Kasumi-1 (cell line): ENCODE measurements at regions not wholly inside any gene's neighbourhood (a gene's known extent, or its start where the extent isn't known, plus 50 kb on each side); places are given as distances from the start of the nearest gene placed in this dataset.

ENCODE experiments used
- DNase-seq, 2 experiments: peaks; one replicate each; lab custom pipeline; 2025; lab: John Stamatoyannopoulos, UW

- DNase-seq: no peak
Observed at GRCh38 chr20:19950042-19950441, 67.1 kb upstream of the NAA20 start.

DNA sequence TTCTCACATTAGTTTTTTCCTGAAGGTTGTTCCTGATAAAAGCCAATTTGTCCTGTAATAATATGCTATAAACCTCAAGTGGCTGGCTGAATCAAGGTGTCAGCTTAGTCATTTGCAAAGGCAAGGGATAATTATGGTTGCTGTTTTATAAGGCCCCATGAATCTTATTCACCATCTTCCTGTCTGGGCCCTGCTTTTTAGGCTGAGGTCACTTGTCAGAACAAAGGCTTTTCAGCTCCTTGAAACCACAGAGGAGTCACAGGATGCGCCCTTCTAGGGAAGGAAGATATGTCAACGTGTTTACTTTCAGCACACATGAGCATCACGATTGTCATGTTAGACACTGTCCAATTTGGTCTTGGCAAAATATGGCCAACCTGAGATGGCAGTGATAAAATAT is 64.8 kb upstream of the NAA20 start:
- no peak for DNase-seq

GRCh38 chr20:19953606-19954005 is 63.6 kb upstream of the NAA20 start:
- DNase-seq: no peak

- DNase-seq: no peak
Observed at GRCh38 chr20:19956976-19957375, 60.2 kb upstream of the NAA20 start.

DNA sequence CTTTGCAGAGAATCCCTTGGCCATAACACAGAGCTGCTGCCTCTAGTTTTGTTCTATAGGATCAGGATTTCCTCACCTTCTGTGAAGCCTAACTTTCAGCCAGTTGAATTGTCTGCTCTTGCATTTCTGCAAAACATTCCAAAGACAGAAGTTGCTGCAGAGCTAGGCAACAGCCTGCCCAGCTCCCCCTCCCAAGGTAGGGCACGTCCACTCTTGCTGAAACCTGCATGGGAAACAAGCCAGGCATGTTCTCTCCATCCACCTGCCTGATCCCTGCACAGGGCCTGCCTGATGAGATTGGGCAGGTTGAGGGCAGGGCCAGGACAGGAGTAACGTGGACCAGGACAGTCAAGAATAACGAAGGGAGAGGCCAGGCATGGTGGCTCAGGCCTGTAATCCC is 58.9 kb upstream of the NAA20 start:
- no peak for DNase-seq

GRCh38 chr20:19958928-19959327 is 58.2 kb upstream of the NAA20 start:
- DNase-seq: no peak

DNA sequence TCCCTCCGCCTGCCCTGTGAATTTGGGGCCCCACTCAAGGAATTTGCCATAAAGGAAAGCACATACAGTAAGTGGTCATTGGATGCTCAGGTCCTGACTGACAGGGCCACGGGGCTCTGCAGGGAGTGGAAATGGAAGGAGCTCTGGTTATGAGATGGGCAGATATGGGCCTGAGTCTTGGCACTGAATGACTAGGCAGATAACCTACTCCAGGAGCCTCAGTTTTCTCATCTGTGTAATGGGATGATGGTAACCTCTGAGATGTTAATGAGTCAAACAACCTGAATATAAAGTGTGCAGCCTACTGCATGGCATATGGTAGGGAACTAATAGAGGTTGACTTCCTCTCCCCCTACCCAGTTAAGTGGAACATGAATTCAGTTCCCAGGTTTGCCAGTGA is 56.4 kb upstream of the NAA20 start:
- no peak for DNase-seq

- DNase-seq: no peak
Observed at GRCh38 chr20:19961293-19961692, 55.9 kb upstream of the NAA20 start.

DNA sequence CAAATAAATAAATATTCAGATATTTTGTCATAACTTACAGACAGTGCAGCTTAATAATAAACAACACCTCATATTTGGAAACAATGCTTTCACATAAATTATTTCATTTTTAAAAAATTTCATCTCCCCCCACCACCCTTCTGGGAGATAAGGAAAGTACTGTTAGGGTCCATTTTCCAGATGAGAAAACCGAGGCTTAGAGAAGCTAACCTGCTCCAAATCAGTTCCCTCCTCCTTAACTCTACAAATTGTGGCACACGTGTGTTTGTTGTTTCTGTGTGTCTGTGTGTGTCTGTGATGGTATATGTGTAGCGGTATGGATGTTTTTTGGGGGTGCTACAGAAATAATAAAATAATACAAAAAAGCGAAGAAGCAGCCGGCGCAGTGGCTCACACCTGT is 54.2 kb upstream of the NAA20 start:
- DNase-seq: no peak

DNA sequence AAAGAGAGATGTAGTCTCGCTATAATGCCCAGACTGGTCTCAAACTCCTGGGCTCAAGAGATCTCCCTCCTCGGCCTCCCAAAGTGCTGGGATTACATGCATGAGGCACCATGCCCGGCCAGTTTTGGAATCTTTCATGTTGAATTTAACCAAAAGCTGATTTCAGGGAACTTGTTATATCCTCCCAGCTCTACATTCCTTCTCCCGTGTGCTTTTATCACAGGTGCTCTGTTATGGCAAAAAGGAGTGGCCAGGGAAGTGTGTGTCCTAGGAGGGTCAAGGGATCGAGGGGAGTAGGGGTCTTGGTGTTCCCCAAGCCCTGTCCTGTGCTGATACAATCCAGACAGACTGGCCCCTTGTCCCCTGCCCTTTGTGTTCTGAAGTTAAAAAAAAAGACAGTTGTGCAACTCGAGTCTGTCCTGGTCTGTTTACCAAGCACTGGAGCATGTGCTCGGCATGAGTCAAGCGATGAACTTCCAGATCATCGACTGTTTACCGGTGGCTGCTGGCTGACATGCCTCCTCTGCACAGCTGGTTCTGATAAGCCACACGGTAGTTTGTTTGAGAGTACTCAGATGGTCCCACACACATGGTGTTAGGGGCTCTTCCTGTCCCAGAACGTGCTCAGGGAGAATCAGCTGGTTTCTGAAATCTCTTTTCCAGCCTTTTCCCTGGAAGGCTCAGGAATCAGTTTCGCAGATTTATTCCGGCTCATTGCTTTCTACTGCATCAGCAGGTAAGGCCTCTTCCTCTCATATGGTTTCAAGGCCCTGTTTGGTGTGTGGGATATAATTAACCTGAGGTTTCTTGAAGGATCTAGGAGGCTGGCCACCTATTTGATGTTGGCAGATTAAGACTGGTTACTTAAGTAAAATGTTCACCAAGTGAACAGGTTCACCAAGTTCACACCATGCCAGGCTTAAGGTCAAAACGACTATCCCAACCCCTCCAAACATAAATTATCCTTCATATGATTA is 52.6 kb upstream of the NAA20 start:
- no peak for DNase-seq

GRCh38 chr20:19966840-19967239 is 50.3 kb upstream of the NAA20 start:
- no peak for DNase-seq
